ENCODE measurements at regions not wholly inside any gene's neighbourhood (a gene's known extent, or its start where the extent isn't known, plus 50 kb on each side); places are given as distances from the start of the nearest gene placed in this dataset.
A peak's percentile ranks its signal among the peaks of the same experiment; 100 is the strongest.

- no peak overlapping the region for H3K4me2 ChIP-seq (ENCODE audit: low read depth, low read length, poor library complexity, severe bottlenecking)
Measured at GRCh38 chr5:145118127-145118526, 717.0 kb downstream of the PRELID2 start.

DNA sequence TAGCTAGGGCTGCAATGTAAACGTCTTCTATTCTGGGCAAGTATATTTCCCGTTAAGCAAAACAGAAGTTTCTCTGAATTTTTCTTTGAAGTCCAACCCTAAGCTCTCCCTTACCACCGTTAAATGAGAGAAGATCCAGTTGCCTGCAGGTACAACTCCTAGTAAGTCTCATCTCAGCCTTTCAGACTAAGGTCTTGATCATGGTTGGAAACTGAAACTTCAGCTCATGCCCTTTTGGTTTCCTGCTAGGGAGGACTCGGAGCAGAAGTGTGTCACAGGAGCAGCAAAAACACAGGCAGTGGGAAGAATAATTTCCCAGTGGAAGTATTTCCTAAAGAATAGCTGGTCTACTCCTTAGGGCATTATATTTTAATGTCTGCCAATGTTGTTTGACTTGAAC, 717.9 kb downstream of the PRELID2 start:
- Histone ChIP-seq H3K27me3 (ENCODE audit: low read length) (no peaks in the 10 kb centered on the region), H3K4me3 (ENCODE audit: low read length) (no peak overlapping the region), H3K36me3 (ENCODE audit: insufficient read depth, low read length) (no peaks in the 10 kb centered on the region), H3K9me2 (replicated peaks; ENCODE audit: insufficient read depth, low read length) (no peaks in the 10 kb centered on the region), H3K9ac (ENCODE audit: low read length) (no peak overlapping the region), H3K27ac (ENCODE audit: low read length) (no peak overlapping the region), H2AFZ (ENCODE audit: low read length) (no peak overlapping the region), H4K20me1 (ENCODE audit: insufficient read depth, low read depth, low read length) (no peaks in the 10 kb centered on the region), H3K4me2 (ENCODE audit: low read depth, low read length, poor library complexity, severe bottlenecking) (no peak overlapping the region), H3K79me2 (ENCODE audit: low read length) (no peaks in the 10 kb centered on the region), H3K9me3 (ENCODE audit: low read length) (no peaks in the 10 kb centered on the region), H3K4me1 (ENCODE audit: low read length) (no peaks in the 10 kb centered on the region)
- DNase-seq = no peak

More at GRCh38 chr5:145118127-145118526, 717.0 kb downstream of the PRELID2 start:
- Histone ChIP-seq H3K27me3 (ENCODE audit: low read length) (no peaks in the 10 kb centered on the region), H3K4me1 (ENCODE audit: low read length) (no peaks in the 10 kb centered on the region), H4K20me1 (ENCODE audit: insufficient read depth, low read depth, low read length) (no peaks in the 10 kb centered on the region), H2AFZ (ENCODE audit: low read length) (no peak overlapping the region), H3K36me3 (ENCODE audit: insufficient read depth, low read length) (no peaks in the 10 kb centered on the region), H3K9ac (ENCODE audit: low read length) (no peak overlapping the region), H3K9me3 (ENCODE audit: low read length) (no peaks in the 10 kb centered on the region), H3K79me2 (ENCODE audit: low read length) (no peaks in the 10 kb centered on the region), H3K4me3 (ENCODE audit: low read length) (no peak overlapping the region), H3K9me2 (replicated peaks; ENCODE audit: insufficient read depth, low read length) (no peaks in the 10 kb centered on the region), H3K27ac (ENCODE audit: low read length) (no peak overlapping the region)
- no peak for DNase-seq

- Histone ChIP-seq H3K9me2 (replicated peaks; ENCODE audit: insufficient read depth, low read length) (no peaks in the 10 kb centered on the region), H3K79me2 (ENCODE audit: low read length) (no peaks in the 10 kb centered on the region), H3K4me3 (ENCODE audit: low read length) (no peak overlapping the region), H3K4me1 (ENCODE audit: low read length) (no peaks in the 10 kb centered on the region), H3K36me3 (ENCODE audit: insufficient read depth, low read length) (no peaks in the 10 kb centered on the region), H2AFZ (ENCODE audit: low read length) (no peak overlapping the region), H3K27me3 (ENCODE audit: low read length) (no peaks in the 10 kb centered on the region), H3K4me2 (ENCODE audit: low read depth, low read length, poor library complexity, severe bottlenecking) (no peak overlapping the region), H3K27ac (ENCODE audit: low read length) (no peak overlapping the region), H3K9ac (ENCODE audit: low read length) (no peak overlapping the region), H4K20me1 (ENCODE audit: insufficient read depth, low read depth, low read length) (no peaks in the 10 kb centered on the region), H3K9me3 (ENCODE audit: low read length) (no peaks in the 10 kb centered on the region)
- no peak for DNase-seq
Measured at GRCh38 chr5:145111420-145111819, 723.7 kb downstream of the PRELID2 start.

DNA sequence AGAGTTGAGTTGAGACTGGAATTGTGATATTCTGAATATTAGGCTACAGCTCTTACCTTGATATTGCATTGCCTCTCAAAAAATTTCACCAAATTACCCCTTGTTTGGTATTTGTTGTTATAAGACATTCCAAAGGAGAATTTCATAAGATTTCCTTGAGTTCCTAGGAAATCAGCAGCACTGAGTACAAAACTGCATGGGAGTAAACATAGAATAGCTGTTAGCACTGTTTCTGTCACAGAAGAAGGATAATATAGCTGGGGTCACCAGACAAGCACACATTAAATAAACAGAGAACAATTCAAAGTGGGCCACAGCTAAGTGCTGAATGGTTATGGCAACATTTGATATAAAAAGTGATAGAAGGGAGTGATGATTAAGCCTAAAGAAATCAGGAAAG, 724.3 kb downstream of the PRELID2 start:
- Histone ChIP-seq H3K27ac (ENCODE audit: low read length) (no peak overlapping the region), H3K9me3 (ENCODE audit: low read length) (no peaks in the 10 kb centered on the region), H3K27me3 (ENCODE audit: low read length) (no peaks in the 10 kb centered on the region), H3K36me3 (ENCODE audit: insufficient read depth, low read length) (no peaks in the 10 kb centered on the region), H3K9me2 (replicated peaks; ENCODE audit: insufficient read depth, low read length) (no peaks in the 10 kb centered on the region), H3K4me3 (ENCODE audit: low read length) (no peak overlapping the region), H3K9ac (ENCODE audit: low read length) (no peak overlapping the region), H3K79me2 (ENCODE audit: low read length) (no peaks in the 10 kb centered on the region), H4K20me1 (ENCODE audit: insufficient read depth, low read depth, low read length) (no peaks in the 10 kb centered on the region), H3K4me1 (ENCODE audit: low read length) (no peaks in the 10 kb centered on the region), H2AFZ (ENCODE audit: low read length) (no peak overlapping the region), H3K4me2 (ENCODE audit: low read depth, low read length, poor library complexity, severe bottlenecking) (no peak overlapping the region)
- DNase-seq = no peak

DNA sequence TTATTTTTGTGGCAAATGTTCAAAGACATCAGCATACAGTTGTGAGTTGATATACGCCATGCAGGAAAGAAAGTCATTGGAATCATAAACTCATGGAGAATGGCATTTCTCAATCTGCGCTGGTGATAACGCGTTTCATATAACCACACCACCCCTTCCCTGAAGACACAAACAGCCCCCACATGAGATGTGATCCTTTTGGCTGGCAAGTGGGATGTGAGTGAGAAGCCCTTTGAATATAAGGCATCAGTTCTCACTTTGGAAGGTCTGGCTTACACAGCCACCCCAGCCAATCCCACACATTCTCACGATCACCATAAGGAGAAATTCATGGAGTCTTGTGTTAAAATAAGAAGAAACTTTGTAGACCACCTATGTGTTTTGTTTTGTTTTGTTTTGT, 725.0 kb downstream of the PRELID2 start:
- H3K9me3 ChIP-seq (ENCODE audit: low read length) = no peaks in the 10 kb centered on the region
- no peaks in the 10 kb centered on the region for H4K20me1 ChIP-seq (ENCODE audit: insufficient read depth, low read depth, low read length)
- no peaks in the 10 kb centered on the region for H3K27me3 ChIP-seq (ENCODE audit: low read length)
- no peak overlapping the region for H3K27ac ChIP-seq (ENCODE audit: low read length)
- H3K9me2 ChIP-seq (replicated peaks; ENCODE audit: insufficient read depth, low read length) = no peaks in the 10 kb centered on the region
- no peak overlapping the region for H3K4me3 ChIP-seq (ENCODE audit: low read length)
- no peaks in the 10 kb centered on the region for H3K79me2 ChIP-seq (ENCODE audit: low read length)
- no peak overlapping the region for H3K4me2 ChIP-seq (ENCODE audit: low read depth, low read length, poor library complexity, severe bottlenecking)
- H2AFZ ChIP-seq (ENCODE audit: low read length) = no peak overlapping the region
- no peaks in the 10 kb centered on the region for H3K4me1 ChIP-seq (ENCODE audit: low read length)
- H3K36me3 ChIP-seq (ENCODE audit: insufficient read depth, low read length) = no peaks in the 10 kb centered on the region
- no peak overlapping the region for H3K9ac ChIP-seq (ENCODE audit: low read length)
- no peak for DNase-seq

GRCh38 chr5:145105384-145105783, 729.8 kb downstream of the PRELID2 start:
- no peak for DNase-seq
- no peak overlapping the region for H3K4me2 ChIP-seq (ENCODE audit: low read depth, low read length, poor library complexity, severe bottlenecking)
- no peak overlapping the region for H2AFZ ChIP-seq (ENCODE audit: low read length)
- no peaks in the 10 kb centered on the region for H4K20me1 ChIP-seq (ENCODE audit: insufficient read depth, low read depth, low read length)
- H3K79me2 ChIP-seq (ENCODE audit: low read length) = no peaks in the 10 kb centered on the region
- no peaks in the 10 kb centered on the region for H3K36me3 ChIP-seq (ENCODE audit: insufficient read depth, low read length)
- H3K9me2 ChIP-seq (replicated peaks; ENCODE audit: insufficient read depth, low read length) = no peaks in the 10 kb centered on the region
- H3K27ac ChIP-seq (ENCODE audit: low read length) = no peak overlapping the region
- H3K4me3 ChIP-seq (ENCODE audit: low read length) = no peak overlapping the region
- H3K27me3 ChIP-seq (ENCODE audit: low read length) = no peaks in the 10 kb centered on the region
- H3K9ac ChIP-seq (ENCODE audit: low read length) = no peak overlapping the region
- H3K9me3 ChIP-seq (ENCODE audit: low read length) = no peaks in the 10 kb centered on the region
- no peaks in the 10 kb centered on the region for H3K4me1 ChIP-seq (ENCODE audit: low read length)

DNA sequence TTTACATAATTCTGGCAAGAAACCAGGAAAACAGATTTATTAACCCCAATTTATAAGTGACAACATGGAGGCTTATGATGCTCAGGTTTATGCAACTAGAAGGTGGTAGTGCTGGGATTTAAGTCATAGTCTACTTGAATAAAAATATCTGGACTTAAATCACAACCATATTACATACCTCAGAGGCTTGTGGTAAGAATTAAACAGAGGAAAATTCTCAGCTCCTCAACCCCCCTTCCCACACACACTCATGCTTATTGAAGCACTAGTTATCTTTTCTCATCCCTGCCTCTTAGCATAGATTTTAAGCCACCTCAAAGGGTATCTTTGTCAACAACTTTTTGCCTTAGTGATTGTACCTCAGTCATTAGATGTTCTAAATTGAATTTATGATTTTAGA, 731.0 kb downstream of the PRELID2 start:
- H2AFZ ChIP-seq (ENCODE audit: low read length) = no peak overlapping the region
- no peaks in the 10 kb centered on the region for H4K20me1 ChIP-seq (ENCODE audit: insufficient read depth, low read depth, low read length)
- no peak overlapping the region for H3K27ac ChIP-seq (ENCODE audit: low read length)
- no peaks in the 10 kb centered on the region for H3K36me3 ChIP-seq (ENCODE audit: insufficient read depth, low read length)
- H3K4me2 ChIP-seq (ENCODE audit: low read depth, low read length, poor library complexity, severe bottlenecking) = no peak overlapping the region
- H3K4me3 ChIP-seq (ENCODE audit: low read length) = no peak overlapping the region
- H3K79me2 ChIP-seq (ENCODE audit: low read length) = no peaks in the 10 kb centered on the region
- H3K4me1 ChIP-seq (ENCODE audit: low read length) = no peaks in the 10 kb centered on the region
- H3K9me3 ChIP-seq (ENCODE audit: low read length) = no peaks in the 10 kb centered on the region
- no peak overlapping the region for H3K9ac ChIP-seq (ENCODE audit: low read length)
- H3K27me3 ChIP-seq (ENCODE audit: low read length) = no peaks in the 10 kb centered on the region
- H3K9me2 ChIP-seq (replicated peaks; ENCODE audit: insufficient read depth, low read length) = no peaks in the 10 kb centered on the region
- DNase-seq = no peak

GRCh38 chr5:145101246-145101645, 733.9 kb downstream of the PRELID2 start:
- no peaks in the 10 kb centered on the region for H3K9me2 ChIP-seq (replicated peaks; ENCODE audit: insufficient read depth, low read length)
- H3K9me3 ChIP-seq (ENCODE audit: low read length) = no peaks in the 10 kb centered on the region
- no peaks in the 10 kb centered on the region for H3K4me1 ChIP-seq (ENCODE audit: low read length)
- no peaks in the 10 kb centered on the region for H4K20me1 ChIP-seq (ENCODE audit: insufficient read depth, low read depth, low read length)
- H3K36me3 ChIP-seq (ENCODE audit: insufficient read depth, low read length) = no peaks in the 10 kb centered on the region
- H3K4me3 ChIP-seq (ENCODE audit: low read length) = no peak overlapping the region
- no peak overlapping the region for H3K27ac ChIP-seq (ENCODE audit: low read length)
- H3K27me3 ChIP-seq (ENCODE audit: low read length) = no peaks in the 10 kb centered on the region
- H2AFZ ChIP-seq (ENCODE audit: low read length) = no peak overlapping the region
- no peaks in the 10 kb centered on the region for H3K79me2 ChIP-seq (ENCODE audit: low read length)
- H3K4me2 ChIP-seq (ENCODE audit: low read depth, low read length, poor library complexity, severe bottlenecking) = no peak overlapping the region
- H3K9ac ChIP-seq (ENCODE audit: low read length) = no peak overlapping the region
- peak; percentile 43 for DNase-seq

- no peaks in the 10 kb centered on the region for H3K79me2 ChIP-seq (ENCODE audit: low read length)
- no peaks in the 10 kb centered on the region for H3K9me2 ChIP-seq (replicated peaks; ENCODE audit: insufficient read depth, low read length)
- no peak overlapping the region for H3K9ac ChIP-seq (ENCODE audit: low read length)
- H3K4me3 ChIP-seq (ENCODE audit: low read length) = no peak overlapping the region
- H3K4me1 ChIP-seq (ENCODE audit: low read length) = no peaks in the 10 kb centered on the region
- no peaks in the 10 kb centered on the region for H3K27me3 ChIP-seq (ENCODE audit: low read length)
- no peaks in the 10 kb centered on the region for H3K36me3 ChIP-seq (ENCODE audit: insufficient read depth, low read length)
- H2AFZ ChIP-seq (ENCODE audit: low read length) = no peak overlapping the region
- no peak overlapping the region for H3K4me2 ChIP-seq (ENCODE audit: low read depth, low read length, poor library complexity, severe bottlenecking)
- no peaks in the 10 kb centered on the region for H4K20me1 ChIP-seq (ENCODE audit: insufficient read depth, low read depth, low read length)
- no peak overlapping the region for H3K27ac ChIP-seq (ENCODE audit: low read length)
- DNase-seq = no peak
- no peaks in the 10 kb centered on the region for H3K9me3 ChIP-seq (ENCODE audit: low read length)
Measured at GRCh38 chr5:145090115-145090514, 745.0 kb downstream of the PRELID2 start.
